ENCODE measurements at regions not wholly inside any gene's neighbourhood (a gene's known extent, or its start where the extent isn't known, plus 50 kb on each side); places are given as distances from the start of the nearest gene placed in this dataset.

GRCh38 chr2:150585221-150585971 is 97.9 kb upstream of the RND3 start:
- intact Hi-C loops (cut with micrococcal nuclease): no loop called here
- ATAC-seq: no peak
- BruUV-seq (replicated peaks): no TSS peak

DNA sequence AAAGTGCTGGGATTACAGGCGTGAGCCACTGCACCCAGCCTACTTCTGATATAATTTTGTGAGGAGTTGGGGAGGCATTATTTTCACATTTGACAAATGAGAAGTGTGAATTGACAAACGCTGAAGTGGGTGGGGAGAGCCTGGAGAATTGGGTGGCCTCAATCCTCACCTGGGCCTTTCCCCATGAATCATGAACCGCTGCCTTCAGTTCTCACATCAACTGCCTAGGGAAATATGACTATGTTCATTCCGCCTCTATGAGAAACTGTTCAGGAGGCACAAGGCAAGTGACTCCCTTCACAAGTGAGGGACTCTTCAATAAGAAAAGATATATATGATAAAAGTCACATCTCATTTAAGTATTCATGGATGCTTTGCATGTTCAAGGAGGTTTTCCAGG is 96.6 kb upstream of the RND3 start:
- no peak for DNase-seq (ENCODE audit: low read depth, low spot score)
- intact Hi-C loops (cut with micrococcal nuclease): no loop called here
- ATAC-seq: no peak

More at GRCh38 chr2:150585221-150585971, 97.9 kb upstream of the RND3 start:
- DNase-seq (ENCODE audit: low read depth, low spot score): no peak
- ChIA-PET CTCF (no interaction called here), RAD21 (ENCODE audit: low non-redundant PET in 1 of 2, low total read pairs in 2 of 2, uncharacterized antibody in 2 of 2, unreplicated experiment in 2 of 2) (no interaction called here), POLR2A (no interaction called here)
- Histone ChIP-seq H3K79me2 (ENCODE audit: insufficient read depth, low read length) (no peaks in the 10 kb centered on the region), H3K9me3 (ENCODE audit: control insufficient read depth in 1 of 2, insufficient read depth in 1 of 2, low read depth in 1 of 2, low read length in 2 of 2) (no peaks in the 10 kb centered on the region), H2AFZ (ENCODE audit: low read depth, low read length, poor library complexity, severe bottlenecking) (no peak overlapping the region), H3K9ac (ENCODE audit: low read length) (no peak overlapping the region), H3K4me3 (replicated peaks in 1 of 2; ENCODE audit: low read depth in 1 of 2, low read length in 2 of 2) (no peak overlapping the region), H3K9me2 (ENCODE audit: insufficient read depth) (no peaks in the 10 kb centered on the region), H4K20me1 (ENCODE audit: insufficient read depth) (no peaks in the 10 kb centered on the region), H3K27ac (ENCODE audit: low read depth, low read length) (no peak overlapping the region), H3K36me3 (ENCODE audit: control insufficient read depth in 1 of 2, insufficient read depth in 2 of 2, low read length in 2 of 2) (no peaks in the 10 kb centered on the region), H3K4me1 (ENCODE audit: control insufficient read depth in 1 of 2, insufficient read depth in 2 of 2, low read length in 2 of 2) (no peaks in the 10 kb centered on the region), H3K27me3 (ENCODE audit: insufficient read depth, low read length) (no peaks in the 10 kb centered on the region), H3K4me2 (ENCODE audit: low read length) (no peak overlapping the region)
- no peak for TF ChIP-seq SP1 (IDR thresholded peaks at IDR 0.05; ENCODE audit: low read depth)

More for the DNA sequence above, 96.6 kb upstream of the RND3 start:
- no peaks in the 10 kb centered on the region for H3K4me1 ChIP-seq (ENCODE audit: control insufficient read depth in 1 of 2, insufficient read depth in 2 of 2, low read length in 2 of 2)
- no peaks in the 10 kb centered on the region for H3K9me3 ChIP-seq (ENCODE audit: control insufficient read depth in 1 of 2, insufficient read depth in 1 of 2, low read depth in 1 of 2, low read length in 2 of 2)
- H3K9me2 ChIP-seq (ENCODE audit: insufficient read depth): no peaks in the 10 kb centered on the region
- POLR2A ChIA-PET: no interaction called here
- H2AFZ ChIP-seq (ENCODE audit: low read depth, low read length, poor library complexity, severe bottlenecking): no peak overlapping the region
- BruUV-seq (replicated peaks): no TSS peak
- H3K9ac ChIP-seq (ENCODE audit: low read length): no peak overlapping the region
- CTCF ChIA-PET: no interaction called here
- RAD21 ChIA-PET (ENCODE audit: low non-redundant PET in 1 of 2, low total read pairs in 2 of 2, uncharacterized antibody in 2 of 2, unreplicated experiment in 2 of 2): interaction anchor here in 1 of 2 experiments (0.7 kb wide), 1 partner anchor 646 kb away, joined by 3 read pairs; no protein-coding TSS in a partner anchor
- H3K27ac ChIP-seq (ENCODE audit: low read depth, low read length): no peak overlapping the region
- H3K79me2 ChIP-seq (ENCODE audit: insufficient read depth, low read length): no peaks in the 10 kb centered on the region
- no peaks in the 10 kb centered on the region for H3K36me3 ChIP-seq (ENCODE audit: control insufficient read depth in 1 of 2, insufficient read depth in 2 of 2, low read length in 2 of 2)
- TF ChIP-seq ZBTB33 (IDR thresholded peaks at IDR 0.05; ENCODE audit: extremely low read depth, insufficient replicate concordance, low read length): no peak
- TF ChIP-seq CEBPB (IDR thresholded peaks at IDR 0.05; ENCODE audit: low read depth): no peak
- TF ChIP-seq ZFX (IDR thresholded peaks at IDR 0.05): no peak
- TF ChIP-seq EGR1 (IDR thresholded peaks at IDR 0.05; ENCODE audit: low read depth): no peak
- no peak for TF ChIP-seq EZH2phosphoT487 (IDR thresholded peaks at IDR 0.05; ENCODE audit: borderline replicate concordance)
- TF ChIP-seq FOSL1 (IDR thresholded peaks at IDR 0.05; ENCODE audit: low read depth): no peak
- no peak overlapping the region for H3K4me3 ChIP-seq (replicated peaks in 1 of 2; ENCODE audit: low read depth in 1 of 2, low read length in 2 of 2)
- H4K20me1 ChIP-seq (ENCODE audit: insufficient read depth): no peaks in the 10 kb centered on the region
- no peak overlapping the region for H3K4me2 ChIP-seq (ENCODE audit: low read length)
- no peaks in the 10 kb centered on the region for H3K27me3 ChIP-seq (ENCODE audit: insufficient read depth, low read length)
